ENCODE measurements at regions not wholly inside any gene's neighbourhood (a gene's known extent, or its start where the extent isn't known, plus 50 kb on each side); places are given as distances from the start of the nearest gene placed in this dataset.

DNA sequence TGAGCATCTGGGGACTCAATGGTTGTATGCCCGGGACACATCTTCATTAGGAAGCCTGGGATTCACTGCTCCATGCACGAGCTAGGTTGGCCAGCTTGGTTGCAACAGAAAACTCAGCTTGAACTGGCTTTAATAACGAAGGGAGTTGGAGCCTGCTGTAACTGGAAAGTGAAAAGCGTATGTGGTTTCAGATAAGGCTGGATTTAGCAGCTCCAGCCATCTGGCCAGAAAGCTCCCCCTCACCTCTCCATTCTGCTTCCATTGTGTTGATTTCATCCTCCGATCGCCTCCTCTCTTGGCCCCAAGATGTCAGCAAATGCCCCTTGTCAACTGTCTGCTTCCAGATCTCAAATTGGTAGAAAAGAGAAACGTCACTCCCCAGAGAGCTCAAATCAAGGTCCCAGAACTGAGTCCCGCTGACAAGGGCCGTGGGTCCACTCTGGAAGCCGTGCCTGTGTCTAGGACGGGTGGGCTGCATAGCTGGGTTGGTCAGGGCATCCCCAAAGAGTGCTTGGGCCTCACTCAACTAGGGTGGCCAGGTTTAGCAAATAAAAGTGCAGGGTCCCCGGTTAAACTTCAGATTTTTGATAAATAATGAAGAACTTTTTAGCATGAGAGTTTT, 117.0 kb upstream of the PMEPA1 start:
- TF ChIP-seq RCOR1 (IDR thresholded peaks at IDR 0.05; ENCODE audit: insufficient replicate concordance, low read length) (no peak), POLR2A (IDR thresholded peaks at IDR 0.05; ENCODE audit: low read depth, low read length) (no peak), CTCF (conservative IDR thresholded peaks at IDR 0.05; ENCODE audit: low read depth, low read length) (no peak), SMC3 (IDR thresholded peaks at IDR 0.05; ENCODE audit: low read depth, low read length) (no peak), RAD21 (IDR thresholded peaks at IDR 0.05; ENCODE audit: low read length) (no peak), USF2 (IDR thresholded peaks at IDR 0.05; ENCODE audit: low read depth, low read length) (no peak), MXI1 (IDR thresholded peaks at IDR 0.05; ENCODE audit: borderline replicate concordance, low read depth, low read length) (no peak), MAZ (IDR thresholded peaks at IDR 0.05; ENCODE audit: borderline replicate concordance, low read depth, low read length) (no peak), MAFK (IDR thresholded peaks at IDR 0.05; ENCODE audit: low read depth, low read length) (no peak), CEBPB (IDR thresholded peaks at IDR 0.05; ENCODE audit: low read depth, low read length) (no peak)

Measured in IMR-90 (cell line).